H54 (cell line): ENCODE measurements at regions not wholly inside any gene's neighbourhood (a gene's known extent, or its start where the extent isn't known, plus 50 kb on each side); places are given as distances from the start of the nearest gene placed in this dataset.

Experiments
- DNase-seq: peaks from one replicate; pipeline ENCODE4 v3.0.0; 2011; ENCODE audit warnings: low spot score, mixed read lengths; ENCODE audit not compliant: insufficient read length
- FAIRE-seq: peaks from 3 replicates; lab custom pipeline; 2011; peaks lifted over from hg19 to GRCh38; lab: Jason Lieb, UNC
- POLR2A ChIP-seq: IDR thresholded peaks from 2 replicates; pipeline ENCODE4 v1.6.1; 2011; ENCODE audit warnings: low read depth, mild to moderate bottlenecking, low read length

GRCh38 chr5:67337751-67338150, 141.2 kb upstream of the CD180 start:
- DNase-seq (no peak), FAIRE-seq (no peak)

GRCh38 chr5:67335426-67335825, 138.8 kb upstream of the CD180 start:
- DNase-seq (no peak), FAIRE-seq (no peak)
- no peak for TF ChIP-seq POLR2A

More at GRCh38 chr5:67337751-67338150, 141.2 kb upstream of the CD180 start:
- TF ChIP-seq POLR2A, result no peak

- DNase-seq (no peak), FAIRE-seq (no peak)
- no peak for TF ChIP-seq POLR2A
Measured at GRCh38 chr5:67334373-67334772, 137.8 kb upstream of the CD180 start.

GRCh38 chr5:67333171-67333570, 136.6 kb upstream of the CD180 start:
- FAIRE-seq, result no peak
- TF ChIP-seq POLR2A, result no peak

GRCh38 chr5:67331296-67331925, 134.8 kb upstream of the CD180 start:
- TF ChIP-seq POLR2A, result no peak
- FAIRE-seq, result no peak
- no peak for DNase-seq

More at GRCh38 chr5:67333171-67333570, 136.6 kb upstream of the CD180 start:
- no peak for DNase-seq

GRCh38 chr5:67319935-67320725, 123.5 kb upstream of the CD180 start:
- DNase-seq, result no peak

GRCh38 chr5:67318746-67319145, 122.1 kb upstream of the CD180 start:
- no peak for FAIRE-seq
- no peak for TF ChIP-seq POLR2A

More at GRCh38 chr5:67319935-67320725, 123.5 kb upstream of the CD180 start:
- no peak for FAIRE-seq
- TF ChIP-seq POLR2A, result no peak

GRCh38 chr5:67317603-67318002, 121.0 kb upstream of the CD180 start:
- FAIRE-seq, result no peak
- TF ChIP-seq POLR2A, result no peak

More at GRCh38 chr5:67318746-67319145, 122.1 kb upstream of the CD180 start:
- no peak for DNase-seq

GRCh38 chr5:67316695-67317094, 120.1 kb upstream of the CD180 start:
- TF ChIP-seq POLR2A, result no peak
- no peak for FAIRE-seq
- no peak for DNase-seq

More at GRCh38 chr5:67317603-67318002, 121.0 kb upstream of the CD180 start:
- DNase-seq, result no peak

GRCh38 chr5:67315082-67315989, 118.7 kb upstream of the CD180 start:
- peak; percentile 70 for FAIRE-seq
- TF ChIP-seq POLR2A, result no peak
- peak; percentile 20 for DNase-seq

GRCh38 chr5:67311701-67312100, 115.1 kb upstream of the CD180 start:
- FAIRE-seq (no peak), DNase-seq (no peak)

GRCh38 chr5:67311208-67311607, 114.6 kb upstream of the CD180 start:
- FAIRE-seq (no peak), DNase-seq (no peak)
- no peak for TF ChIP-seq POLR2A

More at GRCh38 chr5:67311701-67312100, 115.1 kb upstream of the CD180 start:
- TF ChIP-seq POLR2A, result no peak

GRCh38 chr5:67310740-67311139, 114.1 kb upstream of the CD180 start:
- DNase-seq (no peak), FAIRE-seq (no peak)
- no peak for TF ChIP-seq POLR2A
